Ishikawa (cell line): ENCODE measurements at regions not wholly inside any gene's neighbourhood (a gene's known extent, or its start where the extent isn't known, plus 50 kb on each side); places are given as distances from the start of the nearest gene placed in this dataset.

ENCODE experiments used
- EP300 ChIP-seq: IDR thresholded peaks from 2 replicates; pipeline ENCODE4 v1.6.1; 2012; ENCODE audit warnings: borderline replicate concordance
- MAX ChIP-seq: IDR thresholded peaks from 2 replicates; pipeline ENCODE4 v1.6.1; 2012
- TAF1 ChIP-seq: IDR thresholded peaks from 2 replicates; pipeline ENCODE4 v1.6.1; 2012; ENCODE audit warnings: low read depth, mild to moderate bottlenecking
- TF ChIP-seq, protein P1 (sequence below): IDR thresholded peaks from 2 replicates; pipeline ENCODE4 v1.6.1; 2012; ENCODE audit warnings: low read depth, mild to moderate bottlenecking

- TF ChIP-seq TAF1, result no peak
- TF ChIP-seq MAX, result no peak
- TF ChIP-seq EP300, result no peak
- TF ChIP-seq, protein P1, sequence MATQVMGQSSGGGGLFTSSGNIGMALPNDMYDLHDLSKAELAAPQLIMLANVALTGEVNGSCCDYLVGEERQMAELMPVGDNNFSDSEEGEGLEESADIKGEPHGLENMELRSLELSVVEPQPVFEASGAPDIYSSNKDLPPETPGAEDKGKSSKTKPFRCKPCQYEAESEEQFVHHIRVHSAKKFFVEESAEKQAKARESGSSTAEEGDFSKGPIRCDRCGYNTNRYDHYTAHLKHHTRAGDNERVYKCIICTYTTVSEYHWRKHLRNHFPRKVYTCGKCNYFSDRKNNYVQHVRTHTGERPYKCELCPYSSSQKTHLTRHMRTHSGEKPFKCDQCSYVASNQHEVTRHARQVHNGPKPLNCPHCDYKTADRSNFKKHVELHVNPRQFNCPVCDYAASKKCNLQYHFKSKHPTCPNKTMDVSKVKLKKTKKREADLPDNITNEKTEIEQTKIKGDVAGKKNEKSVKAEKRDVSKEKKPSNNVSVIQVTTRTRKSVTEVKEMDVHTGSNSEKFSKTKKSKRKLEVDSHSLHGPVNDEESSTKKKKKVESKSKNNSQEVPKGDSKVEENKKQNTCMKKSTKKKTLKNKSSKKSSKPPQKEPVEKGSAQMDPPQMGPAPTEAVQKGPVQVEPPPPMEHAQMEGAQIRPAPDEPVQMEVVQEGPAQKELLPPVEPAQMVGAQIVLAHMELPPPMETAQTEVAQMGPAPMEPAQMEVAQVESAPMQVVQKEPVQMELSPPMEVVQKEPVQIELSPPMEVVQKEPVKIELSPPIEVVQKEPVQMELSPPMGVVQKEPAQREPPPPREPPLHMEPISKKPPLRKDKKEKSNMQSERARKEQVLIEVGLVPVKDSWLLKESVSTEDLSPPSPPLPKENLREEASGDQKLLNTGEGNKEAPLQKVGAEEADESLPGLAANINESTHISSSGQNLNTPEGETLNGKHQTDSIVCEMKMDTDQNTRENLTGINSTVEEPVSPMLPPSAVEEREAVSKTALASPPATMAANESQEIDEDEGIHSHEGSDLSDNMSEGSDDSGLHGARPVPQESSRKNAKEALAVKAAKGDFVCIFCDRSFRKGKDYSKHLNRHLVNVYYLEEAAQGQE, result no peak
Observed at GRCh38 chr1:106278716-106279115, 777.8 kb upstream of the PRMT6 start.
